MCF 10A (cell line): ENCODE measurements at regions not wholly inside any gene's neighbourhood (a gene's known extent, or its start where the extent isn't known, plus 50 kb on each side); places are given as distances from the start of the nearest gene placed in this dataset.

Source experiments
- BruUV-seq: library from RNA; stranded (reverse); fragments of 400-500 nt; replicated peaks from 2 replicates; lab custom pipeline; 2021; lab: Mats Ljungman, UMichigan
- CTCF ChIA-PET: fragments of 300-600 bp; sonication (Branson Sonifier 250); formaldehyde crosslinking; extraction: SDS; loops from one replicate; lab custom pipeline; 2021; ENCODE audit warnings: antibody characterized with exemption, inconsistent platforms; lab: Yijun Ruan, JAX
- POLR2A ChIA-PET: fragments of 300-600, 350-650 bp; sonication (Branson Sonifier 250); formaldehyde crosslinking; extraction: SDS; loops from one replicate; lab custom pipeline; 2020; ENCODE audit warnings: antibody characterized with exemption, inconsistent platforms; lab: Yijun Ruan, JAX
- DNase-seq: peaks from one replicate; pipeline ENCODE4 v3.0.0-alpha.2; 2018; ENCODE audit not compliant: unreplicated experiment
- H3K27ac Mint-ChIP-seq: one replicate; pipeline ENCODE4 v1.8.0; 2022; ENCODE audit warnings: mild to moderate bottlenecking, low read depth, mixed read lengths; ENCODE audit not compliant: unreplicated experiment
- H3K27me3 Mint-ChIP-seq: one replicate; pipeline ENCODE4 v1.8.0; 2022; ENCODE audit warnings: mixed read lengths; ENCODE audit not compliant: insufficient read depth, unreplicated experiment
- H3K36me3 Mint-ChIP-seq: one replicate; pipeline ENCODE4 v1.8.0; 2022; ENCODE audit warnings: mild to moderate bottlenecking, moderate library complexity, mixed read lengths; ENCODE audit not compliant: insufficient read depth, unreplicated experiment
- H3K4me1 Mint-ChIP-seq: one replicate; pipeline ENCODE4 v1.8.0; 2022; ENCODE audit warnings: mixed read lengths; ENCODE audit not compliant: insufficient read depth, unreplicated experiment
- H3K4me3 Mint-ChIP-seq: one replicate; pipeline ENCODE4 v1.8.0; 2022; ENCODE audit warnings: mild to moderate bottlenecking, moderate library complexity, mixed read lengths; ENCODE audit not compliant: unreplicated experiment
- H3K9me3 Mint-ChIP-seq: one replicate; pipeline ENCODE4 v1.8.0; 2022; ENCODE audit warnings: mixed read lengths; ENCODE audit not compliant: unreplicated experiment
- CTCF ChIP-seq: fragments of 200-600 bp; IDR thresholded peaks from one replicate; pipeline ENCODE4 v1.8.0; 2022; ENCODE audit warnings: antibody characterized with exemption, mild to moderate bottlenecking; ENCODE audit not compliant: unreplicated experiment
- intact Hi-C: fragments of 100-400 bp; cut with micrococcal nuclease; formaldehyde crosslinking; loops from 2 replicates; pipeline ENCODE4 v1.14.1; 2022

- no peak for TF ChIP-seq CTCF
- BruUV-seq = no TSS peak
- peaks cover 11% of the 10 kb centered on the region for H3K27me3 Mint-ChIP-seq
- ChIA-PET CTCF (interaction anchor here (0.6 to 1.5 kb wide), 5 partner anchors 12 to 204 kb away, joined by 3 to 7 read pairs (median 3); no protein-coding TSS in a partner anchor), POLR2A (interaction anchor here (0.6 to 2.0 kb wide), 2 partner anchors 13 to 238 kb away, joined by 3 to 7 read pairs; no protein-coding TSS in a partner anchor)
- H3K9me3 Mint-ChIP-seq = no peaks in the 10 kb centered on the region
- intact Hi-C loops = no loop called here
- DNase-seq = no peak
- H3K27ac Mint-ChIP-seq = no peak overlapping the region
- peaks cover 6% of the 10 kb centered on the region for H3K4me1 Mint-ChIP-seq
- H3K4me3 Mint-ChIP-seq = no peak overlapping the region
- H3K36me3 Mint-ChIP-seq = no peaks in the 10 kb centered on the region
Measured at GRCh38 chr3:197434830-197435229, 120.9 kb downstream of the BDH1 start.

- no peak for DNase-seq
- CTCF ChIA-PET = no interaction called here
- Mint-ChIP-seq H3K36me3 (no peaks in the 10 kb centered on the region), H3K4me1 (peaks cover 19% of the 10 kb centered on the region), H3K4me3 (no peak overlapping the region), H3K27me3 (peaks cover 11% of the 10 kb centered on the region), H3K27ac (no peak overlapping the region), H3K9me3 (no peaks in the 10 kb centered on the region)
- no TSS peak for BruUV-seq
- intact Hi-C loops = no loop called here
- TF ChIP-seq CTCF = no peak
- POLR2A ChIA-PET = interaction anchor here (0.6 kb wide), 1 partner anchor 164 kb away, joined by 4 read pairs; no protein-coding TSS in a partner anchor
Measured at GRCh38 chr3:197432384-197433127, 123.2 kb downstream of the BDH1 start.

- Mint-ChIP-seq H3K4me3 (no peak overlapping the region), H3K36me3 (no peaks in the 10 kb centered on the region), H3K27me3 (peaks cover 11% of the 10 kb centered on the region), H3K4me1 (peaks cover 23% of the 10 kb centered on the region), H3K9me3 (no peaks in the 10 kb centered on the region), H3K27ac (no peak overlapping the region)
- POLR2A ChIA-PET = interaction anchor here (0.6 to 1.2 kb wide), 2 partner anchors 13 to 163 kb away, joined by 3 to 4 read pairs; no protein-coding TSS in a partner anchor
- no TSS peak for BruUV-seq
- intact Hi-C loops = no loop called here
- CTCF ChIA-PET = no interaction called here
- DNase-seq = no peak
- TF ChIP-seq CTCF = no peak
Measured at GRCh38 chr3:197431346-197431910, 124.3 kb downstream of the BDH1 start.

- no peak for TF ChIP-seq CTCF
- H3K27me3 Mint-ChIP-seq = peaks cover 11% of the 10 kb centered on the region
- CTCF ChIA-PET = no interaction called here
- no TSS peak for BruUV-seq
- peaks cover 23% of the 10 kb centered on the region for H3K4me1 Mint-ChIP-seq
- intact Hi-C loops = no loop called here
- POLR2A ChIA-PET = interaction anchor here (1.1 to 1.2 kb wide), 2 partner anchors 9 to 12 kb away, joined by 3 read pairs; no protein-coding TSS in a partner anchor
- no peak overlapping the region for H3K4me3 Mint-ChIP-seq
- H3K27ac Mint-ChIP-seq = no peak overlapping the region
- no peak for DNase-seq
- no peaks in the 10 kb centered on the region for H3K36me3 Mint-ChIP-seq
- H3K9me3 Mint-ChIP-seq = no peaks in the 10 kb centered on the region
Measured at GRCh38 chr3:197430934-197431333, 124.8 kb downstream of the BDH1 start.
